OCI-LY7 (cell line): ENCODE measurements at regions not wholly inside any gene's neighbourhood (a gene's known extent, or its start where the extent isn't known, plus 50 kb on each side); places are given as distances from the start of the nearest gene placed in this dataset.

Experiments used
- CTCF ChIP-seq: fragments of 200-600 bp; sonication (generic); conservative IDR thresholded peaks from 2 replicates; pipeline ENCODE4 v1.5.1; 2014; ENCODE audit warnings: mild to moderate bottlenecking, antibody characterized with exemption, low read length, moderate library complexity, mixed read lengths
- EZH2phosphoT487 ChIP-seq: fragments of 200-600 bp; sonication (generic); IDR thresholded peaks from 2 replicates; pipeline ENCODE4 v1.6.1; 2018; ENCODE audit warnings: low read depth, borderline replicate concordance, mild to moderate bottlenecking, mixed run types, antibody characterized with exemption, low read length, moderate library complexity, mixed read lengths

- TF ChIP-seq CTCF = no peak
- no peak for TF ChIP-seq EZH2phosphoT487
These were observed 453.0 kb upstream of the LUZP2 start for GRCh38 chr11:24043842-24044241.
